Large intestine (tissue), 3 donors: ENCODE measurements at regions not wholly inside any gene's neighbourhood (a gene's known extent, or its start where the extent isn't known, plus 50 kb on each side); places are given as distances from the start of the nearest gene placed in this dataset.

Experiments used
- DNase-seq, 2 donors: peaks; one replicate each; pipeline versions ENCODE4 v3.0.0 to v3.0.0-alpha.2; 2013
- H3K27ac ChIP-seq: one replicate; pipeline ENCODE4 v1.5.1; 2013; ENCODE audit warnings: low read length
- H3K27me3 ChIP-seq: 2 replicates; pipeline ENCODE4 v1.6.1; 2013; ENCODE audit warnings: low read length; ENCODE audit not compliant: control insufficient read depth, insufficient read depth
- H3K36me3 ChIP-seq: 2 replicates; pipeline ENCODE4 v1.6.1; 2013; ENCODE audit warnings: low read length; ENCODE audit not compliant: control insufficient read depth, insufficient read depth
- H3K4me1 ChIP-seq: one replicate; pipeline ENCODE4 v1.6.1; 2013; ENCODE audit warnings: low read length; ENCODE audit not compliant: control insufficient read depth, insufficient read depth
- H3K4me3 ChIP-seq: one replicate; pipeline ENCODE4 v1.5.1; 2013; ENCODE audit warnings: low read length
- H3K9me3 ChIP-seq: one replicate; pipeline ENCODE4 v1.6.1; 2013; ENCODE audit warnings: mild to moderate bottlenecking, low read depth, low read length, moderate library complexity; ENCODE audit not compliant: control insufficient read depth
- WGBS: methylation state at CpG from one replicate; pipeline ENCODE4 v1.1.5; 2013; ENCODE audit warnings: low lambda C conversion rate; ENCODE audit not compliant: insufficient coverage; 5-methylcytosine and 5-hydroxymethylcytosine counted together

GRCh38 chrX:15127010-15127409 lies 142.9 kb downstream of the ASB9 start:
- Histone ChIP-seq H3K9me3 (no peaks in the 10 kb centered on the region), H3K27ac (no peak overlapping the region), H3K27me3 (no peaks in the 10 kb centered on the region), H3K36me3 (no peaks in the 10 kb centered on the region), H3K4me3 (no peak overlapping the region), H3K4me1 (peaks cover 9% of the 10 kb centered on the region)
- no peak for DNase-seq
- WGBS: no CpG with 5 or more reads among the region's 1 CpG

GRCh38 chrX:15116900-15117299 lies 153.0 kb downstream of the ASB9 start:
- no peaks in the 10 kb centered on the region for H3K36me3 ChIP-seq
- no CpG with 5 or more reads among the region's 2 CpGs for WGBS
- no peak overlapping the region for H3K4me3 ChIP-seq
- no peaks in the 10 kb centered on the region for H3K4me1 ChIP-seq
- H3K27ac ChIP-seq: no peak overlapping the region
- DNase-seq: no peak
- H3K9me3 ChIP-seq: no peaks in the 10 kb centered on the region
- no peaks in the 10 kb centered on the region for H3K27me3 ChIP-seq

- Histone ChIP-seq H3K27ac (no peak overlapping the region), H3K4me3 (no peak overlapping the region), H3K4me1 (no peaks in the 10 kb centered on the region), H3K27me3 (no peaks in the 10 kb centered on the region), H3K36me3 (no peaks in the 10 kb centered on the region), H3K9me3 (no peaks in the 10 kb centered on the region)
- DNase-seq: no peak
- no CpG with 5 or more reads among the region's 8 CpGs for WGBS
Observed at GRCh38 chrX:15114743-15115566, 154.9 kb downstream of the ASB9 start.

GRCh38 chrX:15107367-15107988 lies 162.4 kb downstream of the ASB9 start:
- no peak overlapping the region for H3K27ac ChIP-seq
- no peak for DNase-seq
- no peaks in the 10 kb centered on the region for H3K36me3 ChIP-seq
- H3K4me1 ChIP-seq: no peaks in the 10 kb centered on the region
- no peak overlapping the region for H3K4me3 ChIP-seq
- WGBS: no CpG with 5 or more reads among the region's 1 CpG
- no peaks in the 10 kb centered on the region for H3K9me3 ChIP-seq
- H3K27me3 ChIP-seq: no peaks in the 10 kb centered on the region

- DNase-seq: no peak
- no CpG with 5 or more reads among the region's 2 CpGs for WGBS
- H3K4me1 ChIP-seq: no peaks in the 10 kb centered on the region
Observed at GRCh38 chrX:15098505-15098904, 171.4 kb downstream of the ASB9 start.

GRCh38 chrX:15087747-15088146 lies 182.1 kb downstream of the ASB9 start:
- Histone ChIP-seq H3K4me3 (no peak overlapping the region), H3K36me3 (no peaks in the 10 kb centered on the region), H3K27me3 (no peaks in the 10 kb centered on the region), H3K27ac (no peak overlapping the region), H3K9me3 (no peaks in the 10 kb centered on the region), H3K4me1 (no peaks in the 10 kb centered on the region)
- WGBS: no CpG with 5 or more reads among the region's 5 CpGs
- peak in 1 of 2 donors; percentile 40 for DNase-seq

More at GRCh38 chrX:15098505-15098904, 171.4 kb downstream of the ASB9 start:
- no peak overlapping the region for H3K27ac ChIP-seq
- H3K27me3 ChIP-seq: no peaks in the 10 kb centered on the region
- H3K4me3 ChIP-seq: no peak overlapping the region
- H3K36me3 ChIP-seq: no peaks in the 10 kb centered on the region
- H3K9me3 ChIP-seq: no peaks in the 10 kb centered on the region

- no peaks in the 10 kb centered on the region for H3K36me3 ChIP-seq
- WGBS: no CpG with 5 or more reads among the region's 7 CpGs
- no peak overlapping the region for H3K4me3 ChIP-seq
- no peak for DNase-seq
- no peak overlapping the region for H3K27ac ChIP-seq
- H3K27me3 ChIP-seq: no peaks in the 10 kb centered on the region
- no peaks in the 10 kb centered on the region for H3K9me3 ChIP-seq
- no peaks in the 10 kb centered on the region for H3K4me1 ChIP-seq
Observed at GRCh38 chrX:15073313-15073712, 196.6 kb downstream of the ASB9 start.

GRCh38 chrX:15072880-15073279 lies 197.0 kb downstream of the ASB9 start:
- H3K9me3 ChIP-seq: no peaks in the 10 kb centered on the region
- H3K36me3 ChIP-seq: no peaks in the 10 kb centered on the region
- DNase-seq: no peak
- H3K27me3 ChIP-seq: no peaks in the 10 kb centered on the region
- H3K27ac ChIP-seq: no peak overlapping the region
- WGBS: 80% methylated on average over 2 of the region's 3 CpGs
- no peaks in the 10 kb centered on the region for H3K4me1 ChIP-seq
- H3K4me3 ChIP-seq: no peak overlapping the region

GRCh38 chrX:15072259-15072658 lies 197.6 kb downstream of the ASB9 start:
- H3K9me3 ChIP-seq: no peaks in the 10 kb centered on the region
- H3K4me3 ChIP-seq: no peak overlapping the region
- H3K27ac ChIP-seq: no peak overlapping the region
- H3K4me1 ChIP-seq: no peaks in the 10 kb centered on the region
- no peaks in the 10 kb centered on the region for H3K36me3 ChIP-seq
- no peak for DNase-seq
- H3K27me3 ChIP-seq: no peaks in the 10 kb centered on the region
- no CpG with 5 or more reads among the region's 3 CpGs for WGBS

GRCh38 chrX:15059474-15059873 lies 186.3 kb downstream of the MOSPD2 start:
- no peak for DNase-seq
- no CpG with 5 or more reads among the region's 2 CpGs for WGBS
- no peaks in the 10 kb centered on the region for H3K9me3 ChIP-seq

More at GRCh38 chrX:15059474-15059873, 186.3 kb downstream of the MOSPD2 start:
- Histone ChIP-seq H3K4me1 (no peaks in the 10 kb centered on the region), H3K27ac (peak overlapping the region; percentile 28), H3K36me3 (no peaks in the 10 kb centered on the region), H3K4me3 (no peak overlapping the region), H3K27me3 (no peaks in the 10 kb centered on the region)
